ENCODE measurements at regions not wholly inside any gene's neighbourhood (a gene's known extent, or its start where the extent isn't known, plus 50 kb on each side); places are given as distances from the start of the nearest gene placed in this dataset.
"Not testable (repeated sequence)": the region's sequence is repeated elsewhere in the genome, so short reads cannot be mapped to it uniquely, and the experiment has no call there.

- not testable (repeated sequence) for DNase-seq (ENCODE audit: low read depth in 3 of 3)
Measured at GRCh38 chr2:67906547-67906946, 156.3 kb downstream of the C1D start.

- no peak for DNase-seq (ENCODE audit: low read depth in 3 of 3)
Measured at GRCh38 chr2:67917332-67918054, 145.3 kb downstream of the C1D start.

- DNase-seq (ENCODE audit: low read depth in 3 of 3): no peak
Measured at GRCh38 chr2:67918471-67918870, 144.3 kb downstream of the C1D start.

GRCh38 chr2:67919490-67919889 is 143.3 kb downstream of the C1D start:
- DNase-seq (ENCODE audit: low read depth in 3 of 3): no peak

DNA sequence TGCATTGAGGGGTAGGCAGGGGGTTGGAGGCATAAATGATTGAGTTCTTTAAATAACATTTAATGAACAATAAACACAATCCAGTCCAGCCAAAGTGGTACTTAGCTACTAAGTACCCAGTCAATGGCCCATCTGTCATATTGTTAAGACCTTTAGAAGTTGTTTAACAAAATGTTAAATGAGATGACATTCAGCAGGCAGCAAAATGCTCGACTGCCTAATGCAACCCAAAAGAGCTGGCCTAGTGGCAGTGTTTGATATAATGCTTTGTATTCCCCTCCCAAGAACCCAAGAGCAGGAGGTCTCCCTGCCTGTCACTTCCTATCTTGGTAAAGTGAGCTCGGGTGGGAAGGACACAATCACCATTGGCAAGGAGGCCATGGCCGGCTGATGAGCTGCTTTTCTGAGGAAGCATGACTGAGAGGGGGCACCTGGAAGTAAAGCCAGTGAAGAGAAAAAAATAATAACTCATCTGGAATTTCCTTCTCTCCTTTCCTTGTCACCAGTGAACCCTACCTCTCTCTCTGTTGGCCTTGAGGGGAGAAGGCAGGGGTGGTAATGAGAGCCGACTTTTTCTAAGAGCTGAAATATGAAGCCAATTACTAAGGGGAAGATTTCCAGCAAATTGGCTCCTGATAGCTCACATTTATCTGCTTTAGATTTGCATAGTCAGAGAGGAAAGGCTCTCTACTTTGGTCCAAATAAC is 140.6 kb downstream of the C1D start:
- DNase-seq (ENCODE audit: low read depth in 3 of 3): no peak

DNA sequence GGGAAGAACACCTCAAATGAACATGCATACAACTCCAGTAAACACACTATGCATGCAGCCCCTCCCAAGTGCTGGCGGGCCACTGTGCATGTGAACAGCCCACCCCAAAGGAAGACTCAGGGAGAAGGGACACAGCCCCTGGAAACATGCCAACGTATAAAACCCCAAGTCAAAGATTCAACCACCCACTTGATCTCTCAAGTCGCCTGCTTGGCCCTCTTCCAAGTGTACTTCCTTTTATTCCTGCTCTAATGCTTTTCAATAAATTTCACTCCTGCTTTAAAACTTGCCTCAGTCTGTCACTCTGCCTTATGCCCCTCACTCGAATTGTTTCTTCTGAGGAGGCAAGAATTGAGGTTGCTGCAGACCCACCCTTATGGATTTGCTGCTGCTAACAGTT is 139.1 kb downstream of the C1D start:
- no peak for DNase-seq (ENCODE audit: low read depth in 3 of 3)

GRCh38 chr2:67927501-67927900 is 135.3 kb downstream of the C1D start:
- no peak for DNase-seq (ENCODE audit: low read depth in 3 of 3)

- DNase-seq (ENCODE audit: low read depth in 3 of 3): no peak
Measured at GRCh38 chr2:67930156-67930555, 132.6 kb downstream of the C1D start.

GRCh38 chr2:67936969-67937368 is 125.8 kb downstream of the C1D start:
- no peak for DNase-seq (ENCODE audit: low read depth in 3 of 3)

GRCh38 chr2:67938053-67938452 is 124.8 kb downstream of the C1D start:
- DNase-seq (ENCODE audit: low read depth in 3 of 3): no peak

DNA sequence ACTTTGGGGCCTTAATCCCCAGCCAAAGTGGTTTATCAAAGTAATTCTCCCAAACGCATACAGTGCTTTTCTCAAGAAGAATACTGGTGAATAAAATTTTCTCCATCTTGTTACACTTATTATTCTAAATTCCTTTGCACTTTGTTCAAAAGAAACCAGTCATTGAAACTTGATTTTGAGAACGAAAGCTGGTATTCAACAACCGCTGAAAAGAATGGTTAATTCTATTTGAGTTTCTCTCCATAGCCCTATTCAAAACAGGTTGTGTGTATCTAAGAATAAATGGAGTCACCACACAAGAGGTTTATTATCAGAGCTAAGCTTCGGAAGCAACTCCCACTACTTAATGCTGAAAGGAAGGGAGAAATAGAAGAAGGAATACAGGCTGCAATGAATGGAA is 117.7 kb downstream of the C1D start:
- DNase-seq (ENCODE audit: low read depth in 3 of 3): no peak

GRCh38 chr2:67945940-67946339 is 116.9 kb downstream of the C1D start:
- DNase-seq (ENCODE audit: low read depth in 3 of 3): no peak

- DNase-seq (ENCODE audit: low read depth in 3 of 3): no peak
Measured at GRCh38 chr2:67948057-67948456, 114.7 kb downstream of the C1D start.

GRCh38 chr2:67948506-67948905 is 114.3 kb downstream of the C1D start:
- no peak for DNase-seq (ENCODE audit: low read depth in 3 of 3)

DNA sequence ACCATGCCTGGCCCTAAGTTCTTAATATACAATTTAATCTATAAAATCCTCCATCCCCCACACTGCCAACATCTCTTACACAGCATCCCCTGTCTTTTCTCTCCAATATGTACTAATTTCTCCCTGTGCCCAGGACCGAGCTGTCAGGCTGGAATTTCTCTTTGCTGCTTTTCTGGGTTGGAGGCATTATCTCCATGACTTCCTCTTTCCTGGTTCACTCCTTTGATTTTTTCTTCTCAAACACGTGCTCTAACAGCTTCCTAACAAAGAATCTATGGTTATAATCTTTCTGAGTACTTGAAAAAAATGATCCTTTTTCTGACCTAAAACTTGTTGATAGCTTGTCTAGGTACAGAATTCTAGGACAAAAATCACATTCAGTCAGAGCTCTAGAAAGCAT is 112.8 kb downstream of the C1D start:
- no peak for DNase-seq (ENCODE audit: low read depth in 3 of 3)

GRCh38 chr2:67950919-67951318 is 111.9 kb downstream of the C1D start:
- no peak for DNase-seq (ENCODE audit: low read depth in 3 of 3)

DNA sequence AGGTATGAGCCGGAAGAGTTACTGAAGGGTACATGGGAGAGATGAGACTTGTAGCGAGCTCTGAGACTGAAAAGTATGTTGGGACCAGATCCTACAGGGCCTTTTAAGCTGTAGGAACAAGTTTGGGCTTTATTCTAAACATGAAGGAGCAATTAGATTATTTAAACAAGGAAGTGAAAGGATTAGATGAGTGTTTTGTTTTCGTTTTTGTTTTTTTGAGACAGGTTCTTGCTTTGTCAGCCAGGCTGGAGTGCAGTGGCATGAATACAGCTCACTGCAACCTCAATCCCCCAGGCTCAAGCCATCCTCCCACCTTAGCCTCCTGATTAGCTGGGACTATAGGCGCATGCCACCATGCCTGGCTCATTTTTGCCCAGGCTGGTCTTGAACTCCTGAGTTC is 110.7 kb downstream of the C1D start:
- DNase-seq (ENCODE audit: low read depth in 3 of 3): no peak

DNA sequence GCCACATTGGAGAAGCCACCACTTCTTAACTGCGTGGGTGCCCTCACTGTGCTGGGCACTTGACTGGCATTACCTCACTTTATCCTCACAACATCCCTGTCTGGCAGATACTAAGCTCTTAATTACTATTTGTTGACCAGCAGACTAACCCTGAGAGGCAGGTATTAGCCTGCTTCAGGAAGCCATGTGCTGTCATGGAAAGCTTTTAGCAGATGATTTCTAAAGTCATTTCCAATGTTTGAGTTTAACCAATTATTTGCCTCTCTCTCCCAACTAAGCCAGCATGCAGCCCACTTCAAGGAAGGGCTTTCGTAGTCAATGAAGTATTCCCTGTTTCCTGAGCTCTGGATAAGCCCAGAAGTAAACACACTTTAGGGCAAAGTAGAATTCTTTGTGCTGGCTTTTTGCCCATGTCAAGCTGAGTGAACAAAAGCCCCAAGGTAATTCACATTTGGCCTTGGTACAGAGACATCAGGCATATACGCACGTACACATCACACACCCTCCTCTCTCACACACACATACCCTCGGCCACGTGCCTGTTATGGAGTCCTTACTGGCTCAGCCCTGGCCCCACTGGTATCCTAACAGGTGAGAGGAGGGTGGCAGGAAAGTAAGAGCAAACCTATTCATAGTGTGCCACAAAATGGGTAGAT is 108.6 kb downstream of the C1D start:
- DNase-seq (ENCODE audit: low read depth in 3 of 3): no peak

GRCh38 chr2:67955748-67956603 is 106.8 kb downstream of the C1D start:
- DNase-seq (ENCODE audit: low read depth in 3 of 3): no peak

DNA sequence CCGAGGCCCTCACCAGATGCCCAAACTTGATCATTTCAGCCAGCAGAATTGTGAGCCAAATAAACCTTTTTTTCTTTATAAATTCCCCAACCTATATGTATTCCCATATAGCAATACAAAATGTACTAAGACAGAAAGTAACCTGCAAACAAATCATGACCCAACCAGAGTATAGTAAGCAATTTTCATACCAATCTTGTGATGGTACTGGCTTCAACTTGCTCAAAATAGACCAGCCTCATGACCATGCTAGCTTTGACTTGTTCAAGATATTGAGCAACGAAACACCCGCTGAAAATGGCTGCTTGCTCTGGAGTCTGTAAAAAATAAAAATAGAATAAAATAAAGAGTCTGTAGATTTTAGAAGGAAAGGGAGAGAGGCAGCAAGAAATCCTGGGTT is 97.6 kb downstream of the C1D start:
- no peak for DNase-seq (ENCODE audit: low read depth in 3 of 3)

- no peak for DNase-seq (ENCODE audit: low read depth in 3 of 3)
Measured at GRCh38 chr2:67970071-67970470, 92.7 kb downstream of the C1D start.

DNA sequence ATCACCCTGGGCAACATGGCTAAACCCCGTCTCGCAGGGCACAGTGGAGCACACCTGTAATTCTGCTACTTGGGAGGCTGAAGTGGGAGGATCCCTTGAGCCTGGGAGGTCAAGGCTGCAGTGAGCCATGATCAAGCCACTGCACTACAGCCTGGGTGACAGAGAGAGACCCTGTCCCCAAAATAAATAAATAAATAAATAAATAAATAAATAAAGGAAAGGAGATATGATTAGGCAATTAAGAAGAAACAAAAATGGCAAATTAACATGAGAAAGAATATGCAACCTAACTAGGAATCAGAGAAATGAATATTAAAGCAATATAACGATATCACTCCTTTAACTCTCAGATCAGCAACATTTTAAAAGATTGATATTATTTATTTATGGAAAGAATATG is 92.3 kb downstream of the C1D start:
- DNase-seq (ENCODE audit: low read depth in 3 of 3): no peak
